Stomach smooth muscle (tissue), 2 donors: ENCODE measurements at regions not wholly inside any gene's neighbourhood (a gene's known extent, or its start where the extent isn't known, plus 50 kb on each side); places are given as distances from the start of the nearest gene placed in this dataset.
"Not testable (repeated sequence)": the region's sequence is repeated elsewhere in the genome, so short reads cannot be mapped to it uniquely, and the experiment has no call there.

Source experiments
- H3K27ac ChIP-seq: one replicate; pipeline ENCODE4 v1.7.0; 2013; ENCODE audit warnings: mild to moderate bottlenecking, low read length, inconsistent platforms
- H3K27me3 ChIP-seq, 2 donors: one replicate each; pipeline ENCODE4 v1.7.0; 2013; ENCODE audit warnings: low read length in 2 of 2; ENCODE audit not compliant: insufficient read depth in 2 of 2, control insufficient read depth in 1 of 2
- H3K36me3 ChIP-seq, 2 donors: one replicate each; pipeline ENCODE4 v1.7.0; 2013; ENCODE audit warnings: low read length in 2 of 2; ENCODE audit not compliant: control insufficient read depth in 2 of 2, insufficient read depth in 2 of 2
- H3K4me1 ChIP-seq: one replicate; pipeline ENCODE4 v1.7.0; 2013; ENCODE audit warnings: low read length; ENCODE audit not compliant: control insufficient read depth, insufficient read depth
- H3K4me3 ChIP-seq, 2 donors: one replicate each; pipeline ENCODE4 v1.7.0; 2013; ENCODE audit warnings: low read length in 2 of 2
- H3K9ac ChIP-seq, 2 donors: one replicate each; pipeline ENCODE4 v1.7.0; 2013; ENCODE audit warnings: low read length in 2 of 2, mild to moderate bottlenecking in 1 of 2
- H3K9me3 ChIP-seq, 2 donors: one replicate each; pipeline ENCODE4 v1.7.0; 2013; ENCODE audit warnings: low read length in 2 of 2; ENCODE audit not compliant: control insufficient read depth in 2 of 2
- donor health status: healthy.
- donor health status: Pancreatic carcinoma.

GRCh38 chr1:146883190-146883589 lies 54.9 kb upstream of the NBPF12 start:
- not testable (repeated sequence) for H3K27ac ChIP-seq, H3K9ac ChIP-seq, H3K4me3 ChIP-seq, H3K9me3 ChIP-seq, H3K4me1 ChIP-seq, H3K36me3 ChIP-seq, H3K27me3 ChIP-seq

GRCh38 chr1:146881096-146881495 lies 57.0 kb upstream of the NBPF12 start:
- not testable (repeated sequence) for H3K27ac ChIP-seq, H3K9ac ChIP-seq, H3K4me3 ChIP-seq, H3K9me3 ChIP-seq, H3K36me3 ChIP-seq, H3K27me3 ChIP-seq, H3K4me1 ChIP-seq

GRCh38 chr1:146863799-146864319 lies 74.3 kb upstream of the NBPF12 start:
- H3K4me1 ChIP-seq, H3K36me3 ChIP-seq: not testable (repeated sequence)

GRCh38 chr1:146853147-146853546 lies 85.0 kb upstream of the NBPF12 start:
- not testable (repeated sequence) for H3K9me3 ChIP-seq, H3K9ac ChIP-seq, H3K27ac ChIP-seq, H3K4me1 ChIP-seq, H3K36me3 ChIP-seq, H3K4me3 ChIP-seq, H3K27me3 ChIP-seq

More at GRCh38 chr1:146863799-146864319, 74.3 kb upstream of the NBPF12 start:
- H3K4me3 ChIP-seq, H3K27ac ChIP-seq, H3K9me3 ChIP-seq, H3K9ac ChIP-seq, H3K27me3 ChIP-seq: not testable (repeated sequence)

- H3K9me3 ChIP-seq, H3K4me3 ChIP-seq, H3K27me3 ChIP-seq, H3K27ac ChIP-seq, H3K9ac ChIP-seq, H3K4me1 ChIP-seq, H3K36me3 ChIP-seq: not testable (repeated sequence)
Observed at GRCh38 chr1:146850352-146850889, 87.7 kb upstream of the NBPF12 start.

GRCh38 chr1:146838725-146839124 lies 99.4 kb upstream of the NBPF12 start:
- H3K27ac ChIP-seq, H3K4me1 ChIP-seq, H3K4me3 ChIP-seq, H3K9me3 ChIP-seq, H3K36me3 ChIP-seq, H3K9ac ChIP-seq, H3K27me3 ChIP-seq: not testable (repeated sequence)

- not testable (repeated sequence) for H3K27me3 ChIP-seq, H3K36me3 ChIP-seq, H3K4me1 ChIP-seq, H3K27ac ChIP-seq, H3K9ac ChIP-seq, H3K9me3 ChIP-seq, H3K4me3 ChIP-seq
Observed at GRCh38 chr1:146826957-146827356, 111.2 kb upstream of the NBPF12 start.

GRCh38 chr1:146794236-146794635 lies 143.9 kb upstream of the NBPF12 start:
- H3K4me1 ChIP-seq: not testable (repeated sequence)

GRCh38 chr1:146792725-146793124 lies 145.4 kb upstream of the NBPF12 start:
- not testable (repeated sequence) for H3K4me1 ChIP-seq, H3K9me3 ChIP-seq, H3K4me3 ChIP-seq, H3K27me3 ChIP-seq, H3K27ac ChIP-seq, H3K36me3 ChIP-seq, H3K9ac ChIP-seq

More at GRCh38 chr1:146794236-146794635, 143.9 kb upstream of the NBPF12 start:
- not testable (repeated sequence) for H3K9ac ChIP-seq, H3K36me3 ChIP-seq, H3K27me3 ChIP-seq, H3K4me3 ChIP-seq, H3K9me3 ChIP-seq, H3K27ac ChIP-seq

- H3K4me1 ChIP-seq, H3K27me3 ChIP-seq, H3K9ac ChIP-seq, H3K4me3 ChIP-seq, H3K27ac ChIP-seq, H3K36me3 ChIP-seq, H3K9me3 ChIP-seq: not testable (repeated sequence)
Observed at GRCh38 chr1:146784212-146784940, 153.7 kb upstream of the NBPF12 start.

GRCh38 chr1:146781235-146781634 lies 156.9 kb upstream of the NBPF12 start:
- H3K27me3 ChIP-seq, H3K9me3 ChIP-seq, H3K4me1 ChIP-seq, H3K4me3 ChIP-seq, H3K27ac ChIP-seq, H3K36me3 ChIP-seq, H3K9ac ChIP-seq: not testable (repeated sequence)
